DMS 273 treated with DMSO at 0.1 percent for 48 hours (cell line): ENCODE measurements at regions not wholly inside any gene's neighbourhood (a gene's known extent, or its start where the extent isn't known, plus 50 kb on each side); places are given as distances from the start of the nearest gene placed in this dataset.
"Not testable (repeated sequence)": the region's sequence is repeated elsewhere in the genome, so short reads cannot be mapped to it uniquely, and the experiment has no call there.

Experiments used
- DNase-seq: peaks from one replicate; lab custom pipeline; 2025; lab: John Stamatoyannopoulos, UW

GRCh38 chr10:45118929-45119328, 118.2 kb downstream of the ZNF22 start:
- no peak for DNase-seq

- DNase-seq, result not testable (repeated sequence)
Observed at GRCh38 chr10:45122180-45122860, 121.6 kb downstream of the ZNF22 start.

GRCh38 chr10:45135443-45136198, 134.9 kb downstream of the ZNF22 start:
- no peak for DNase-seq

- DNase-seq, result no peak
Observed at GRCh38 chr10:45136256-45136655, 135.5 kb downstream of the ZNF22 start.

- DNase-seq, result no peak
Observed at GRCh38 chr10:45144326-45145070, 143.8 kb downstream of the ZNF22 start.

GRCh38 chr10:45145143-45145542, 144.4 kb downstream of the ZNF22 start:
- DNase-seq, result not testable (repeated sequence)

- DNase-seq, result no peak
Observed at GRCh38 chr10:45147000-45147399, 146.3 kb downstream of the ZNF22 start.

- DNase-seq, result no peak
Observed at GRCh38 chr10:45150997-45151396, 150.3 kb downstream of the ZNF22 start.

GRCh38 chr10:45151467-45152214, 150.9 kb downstream of the ZNF22 start:
- no peak for DNase-seq

- DNase-seq, result no peak
Observed at GRCh38 chr10:45152726-45153125, 152.0 kb downstream of the ZNF22 start.

- DNase-seq, result no peak
Observed at GRCh38 chr10:45154502-45154901, 153.8 kb downstream of the ZNF22 start.

GRCh38 chr10:45155784-45156183, 155.1 kb downstream of the ZNF22 start:
- no peak for DNase-seq

GRCh38 chr10:45160271-45160670, 155.1 kb downstream of the OR13A1 start:
- no peak for DNase-seq

GRCh38 chr10:45163315-45163975, 152.0 kb downstream of the OR13A1 start:
- no peak for DNase-seq

- not testable (repeated sequence) for DNase-seq
Observed at GRCh38 chr10:45175520-45176118, 139.8 kb downstream of the OR13A1 start.

- no peak for DNase-seq
Observed at GRCh38 chr10:45179691-45180090, 135.7 kb downstream of the OR13A1 start.

GRCh38 chr10:45180507-45180906, 134.9 kb downstream of the OR13A1 start:
- no peak for DNase-seq

- DNase-seq, result no peak
Observed at GRCh38 chr10:45180946-45181875, 134.2 kb downstream of the OR13A1 start.

- DNase-seq, result no peak
Observed at GRCh38 chr10:45183174-45183573, 132.2 kb downstream of the OR13A1 start.
